HCT116 (cell line): ENCODE measurements at regions not wholly inside any gene's neighbourhood (a gene's known extent, or its start where the extent isn't known, plus 50 kb on each side); places are given as distances from the start of the nearest gene placed in this dataset.

Experiments used
- ATAC-seq: fragments of 200-7000 bp; cut with Tn5 transposase; 2 replicates; pipeline ENCODE4 v1.9.1; 2020; ENCODE audit warnings: mild to moderate bottlenecking, moderate library complexity
- BruUV-seq: library from RNA; stranded (reverse); fragments of 400-500 nt; replicated peaks from 2 replicates; lab custom pipeline; 2021; lab: Mats Ljungman, UMichigan
- CTCF ChIA-PET: fragments of 300-600 bp; sonication (Branson Sonifier 250); formaldehyde crosslinking; loops from one replicate; lab custom pipeline; 2021; ENCODE audit warnings: antibody characterized with exemption; lab: Charles Lee
- POLR2A ChIA-PET: fragments of 300-600, 350-600 bp; sonication (Branson Sonifier 250); formaldehyde crosslinking; loops from one replicate; lab custom pipeline; 2021; ENCODE audit warnings: antibody characterized with exemption; lab: Charles Lee
- RAD21 ChIA-PET, 2 experiments: fragments of 300-600 bp; sonication (Branson Sonifier 250); formaldehyde crosslinking; loops; one replicate each; lab custom pipeline; 2023; ENCODE audit warnings: low total read pairs in 2 of 2; ENCODE audit not compliant: uncharacterized antibody in 2 of 2, unreplicated experiment in 2 of 2, low non-redundant PET in 1 of 2; lab: Charles Lee
- DNase-seq: peaks from one replicate; pipeline ENCODE4 v3.0.0-alpha.2; 2010; ENCODE audit warnings: low read depth, low spot score
- H2AFZ ChIP-seq: fragments of 200-600 bp; shearing (Covaris generic), sonication (generic); 2 replicates; pipeline ENCODE4 v1.6.1; 2017; ENCODE audit warnings: low read depth, mixed run types, mixed read lengths, antibody characterized with exemption, low read length; ENCODE audit not compliant: poor library complexity, severe bottlenecking
- H3K27ac ChIP-seq: 2 replicates; pipeline ENCODE4 v1.5.1; 2012; ENCODE audit warnings: low read depth, low read length
- H3K27me3 ChIP-seq: fragments of 200-600 bp; sonication (generic); 2 replicates; pipeline ENCODE4 v1.6.1; 2016; ENCODE audit warnings: mixed run types, low read length, mixed read lengths; ENCODE audit not compliant: insufficient read depth
- H3K36me3 ChIP-seq, 2 experiments: fragments of 200-500 bp in 1 of 2; fragments of 200-600 bp in 1 of 2; sonication (Bioruptor generic) in 1 of 2; sonication (generic) in 1 of 2; 2 replicates each; pipeline versions ENCODE4 v1.5.1 to v1.6.1; 2014 to 2016; ENCODE audit warnings: low read length in 2 of 2, inconsistent platforms in 1 of 2, mixed read lengths in 1 of 2, mixed run types in 1 of 2; ENCODE audit not compliant: insufficient read depth in 2 of 2, control insufficient read depth in 1 of 2
- H3K4me1 ChIP-seq, 2 experiments: fragments of 200-600 bp in 1 of 2; sonication (generic) in 1 of 2; 2 replicates each; pipeline versions ENCODE4 v1.5.1 to v1.6.1; 2012 to 2017; ENCODE audit warnings: low read length in 2 of 2, inconsistent platforms in 1 of 2, mild to moderate bottlenecking in 1 of 2, mixed read lengths in 1 of 2, mixed run types in 1 of 2, moderate library complexity in 1 of 2; ENCODE audit not compliant: insufficient read depth in 2 of 2, control insufficient read depth in 1 of 2
- H3K4me2 ChIP-seq: fragments of 200-600 bp; sonication (generic); 2 replicates; pipeline ENCODE4 v1.6.1; 2017; ENCODE audit warnings: mixed run types, low read length, mixed read lengths
- H3K4me3 ChIP-seq, 2 experiments: fragments of 200-600 bp in 1 of 2; sonication (generic) in 1 of 2; replicated peaks in 1 of 2; 2 replicates each; pipeline ENCODE4 v1.5.1; 2011 to 2016; ENCODE audit warnings: low read length in 2 of 2, control low read depth in 1 of 2, low read depth in 1 of 2, mild to moderate bottlenecking in 1 of 2, mixed read lengths in 1 of 2, mixed run types in 1 of 2
- H3K79me2 ChIP-seq: fragments of 200-600 bp; sonication (generic); 2 replicates; pipeline ENCODE4 v1.6.1; 2017; ENCODE audit warnings: mild to moderate bottlenecking, mixed run types, low read length, moderate library complexity, mixed read lengths; ENCODE audit not compliant: insufficient read depth
- H3K9ac ChIP-seq: fragments of 200-600 bp; sonication (generic); 2 replicates; pipeline ENCODE4 v1.6.1; 2016; ENCODE audit warnings: low read length, mixed read lengths
- H3K9me2 ChIP-seq: fragments of 200-600 bp; sonication (generic), shearing (Covaris generic); 2 replicates; pipeline ENCODE4 v1.6.1; 2017; ENCODE audit warnings: mixed run types, mild to moderate bottlenecking, moderate library complexity; ENCODE audit not compliant: insufficient read depth
- H3K9me3 ChIP-seq, 2 experiments: fragments of 200-500 bp in 1 of 2; fragments of 200-600 bp in 1 of 2; sonication (Bioruptor generic) in 1 of 2; sonication (generic) in 1 of 2; 2 replicates each; pipeline ENCODE4 v1.6.1; 2014 to 2017; ENCODE audit warnings: low read length in 2 of 2, mixed read lengths in 2 of 2, inconsistent platforms in 1 of 2, low read depth in 1 of 2, mild to moderate bottlenecking in 1 of 2, mixed run types in 1 of 2, moderate library complexity in 1 of 2; ENCODE audit not compliant: control insufficient read depth in 1 of 2, insufficient read depth in 1 of 2
- H4K20me1 ChIP-seq: fragments of 200-600 bp; sonication (generic), shearing (Covaris generic); 2 replicates; pipeline ENCODE4 v1.6.1; 2017; ENCODE audit warnings: mixed run types, mild to moderate bottlenecking, moderate library complexity; ENCODE audit not compliant: insufficient read depth
- ATF3 ChIP-seq: IDR thresholded peaks from 2 replicates; pipeline ENCODE4 v1.6.1; 2012
- CBX3 ChIP-seq: IDR thresholded peaks from 2 replicates; pipeline ENCODE4 v1.6.1; 2012; ENCODE audit warnings: low read depth
- CEBPB ChIP-seq: IDR thresholded peaks from 2 replicates; pipeline ENCODE4 v1.6.1; 2012; ENCODE audit warnings: low read depth
- EGR1 ChIP-seq: IDR thresholded peaks from 2 replicates; pipeline ENCODE4 v1.6.1; 2012; ENCODE audit warnings: low read depth
- ELF1 ChIP-seq: IDR thresholded peaks from 2 replicates; pipeline ENCODE4 v1.6.1; 2012; ENCODE audit warnings: low read depth, borderline replicate concordance
- EZH2 ChIP-seq: fragments of 200-600 bp; sonication (generic); IDR thresholded peaks from 2 replicates; pipeline ENCODE4 v1.6.1; 2017; ENCODE audit warnings: antibody characterized with exemption, mixed run types
- EZH2phosphoT487 ChIP-seq: fragments of 200-600 bp; IDR thresholded peaks from 2 replicates; pipeline ENCODE4 v1.6.1; 2018; ENCODE audit warnings: antibody characterized with exemption, borderline replicate concordance
- FOSL1 ChIP-seq: IDR thresholded peaks from 2 replicates; pipeline ENCODE4 v1.6.1; 2012; ENCODE audit warnings: low read depth
- JUND ChIP-seq: IDR thresholded peaks from 2 replicates; pipeline ENCODE4 v1.6.1; 2012
- MAX ChIP-seq: IDR thresholded peaks from 2 replicates; pipeline ENCODE4 v1.6.1; 2012
- POLR2A ChIP-seq: IDR thresholded peaks from 2 replicates; pipeline ENCODE4 v1.7.0; 2011; ENCODE audit warnings: borderline replicate concordance; ENCODE audit not compliant: insufficient read depth, insufficient read length; ENCODE audit errors: extremely low read depth
- POLR2AphosphoS5 ChIP-seq: IDR thresholded peaks from 2 replicates; pipeline ENCODE4 v1.6.1; 2011; ENCODE audit warnings: mild to moderate bottlenecking, low read depth, low read length, moderate library complexity
- RAD21 ChIP-seq: IDR thresholded peaks from 2 replicates; pipeline ENCODE4 v1.6.1; 2012; ENCODE audit warnings: low read depth, mild to moderate bottlenecking
- REST ChIP-seq: IDR thresholded peaks from 2 replicates; pipeline ENCODE4 v1.6.1; 2012; ENCODE audit warnings: low read depth
- SIN3A ChIP-seq: IDR thresholded peaks from 2 replicates; pipeline ENCODE4 v1.6.1; 2012; ENCODE audit warnings: low read depth
- SP1 ChIP-seq: IDR thresholded peaks from 2 replicates; pipeline ENCODE4 v1.6.1; 2012; ENCODE audit warnings: low read depth
- SRF ChIP-seq: IDR thresholded peaks from 2 replicates; pipeline ENCODE4 v1.6.1; 2012; ENCODE audit warnings: low read depth
- YY1 ChIP-seq: IDR thresholded peaks from 2 replicates; pipeline ENCODE4 v1.6.1; 2011; ENCODE audit warnings: low read length, low read depth, moderate library complexity, mild to moderate bottlenecking; ENCODE audit not compliant: insufficient replicate concordance; ENCODE audit errors: extremely low read depth
- ZBTB33 ChIP-seq: IDR thresholded peaks from 2 replicates; pipeline ENCODE4 v1.6.1; 2011; ENCODE audit warnings: mild to moderate bottlenecking, low read length, moderate library complexity; ENCODE audit not compliant: insufficient replicate concordance; ENCODE audit errors: extremely low read depth
- ZNF274 ChIP-seq: fragments of 200-500 bp; sonication (Bioruptor generic); IDR thresholded peaks from 2 replicates; pipeline ENCODE4 v1.6.1; 2014; ENCODE audit warnings: mild to moderate bottlenecking, low read depth, low read length, inconsistent platforms
- intact Hi-C: fragments of 100-400 bp; cut with micrococcal nuclease; formaldehyde crosslinking; loops from 2 replicates; pipeline ENCODE4 v1.10.0; 2022

GRCh38 chr7:115758025-115758424 is 272.5 kb downstream of the TFEC start (continued):
- TF ChIP-seq ATF3, result no peak
- TF ChIP-seq POLR2A, result no peak
- no peak for TF ChIP-seq SP1
- no peak for TF ChIP-seq MAX
- TF ChIP-seq SRF, result no peak

GRCh38 chr7:115754226-115754625 is 276.3 kb downstream of the TFEC start:
- CTCF ChIA-PET, result no interaction called here
- intact Hi-C loops, result no loop called here
- Histone ChIP-seq H4K20me1 (no peaks in the 10 kb centered on the region), H3K4me2 (no peak overlapping the region), H3K27me3 (no peaks in the 10 kb centered on the region), H3K36me3 (no peaks in the 10 kb centered on the region), H3K79me2 (no peaks in the 10 kb centered on the region), H3K9me2 (no peaks in the 10 kb centered on the region), H2AFZ (no peak overlapping the region), H3K4me3 (no peak overlapping the region), H3K9me3 (no peaks in the 10 kb centered on the region), H3K4me1 (no peaks in the 10 kb centered on the region), H3K27ac (no peak overlapping the region), H3K9ac (no peak overlapping the region)
- POLR2A ChIA-PET, result no interaction called here
- no peak for DNase-seq
- BruUV-seq, result no TSS peak
- no peak for ATAC-seq
- TF ChIP-seq POLR2AphosphoS5, result no peak
- TF ChIP-seq EGR1, result no peak
- TF ChIP-seq EZH2, result no peak
- no peak for TF ChIP-seq SRF
- TF ChIP-seq RAD21, result no peak
- TF ChIP-seq CBX3, result no peak
- no peak for TF ChIP-seq ATF3
- TF ChIP-seq JUND, result no peak
- no peak for TF ChIP-seq MAX
- TF ChIP-seq CEBPB, result no peak
- no peak for TF ChIP-seq SIN3A
- TF ChIP-seq POLR2A, result no peak
- TF ChIP-seq REST, result no peak
- TF ChIP-seq ZNF274, result no peak
- TF ChIP-seq EZH2phosphoT487, result no peak
- TF ChIP-seq ELF1, result no peak
- no peak for TF ChIP-seq YY1
- no peak for TF ChIP-seq SP1
- TF ChIP-seq FOSL1, result no peak
- TF ChIP-seq ZBTB33, result no peak
- RAD21 ChIA-PET, result no interaction called here
